RWPE2 (cell line): ENCODE measurements at regions not wholly inside any gene's neighbourhood (a gene's known extent, or its start where the extent isn't known, plus 50 kb on each side); places are given as distances from the start of the nearest gene placed in this dataset.
A peak's percentile ranks its signal among the peaks of the same experiment; 100 is the strongest.

ENCODE experiments used
- ATAC-seq: fragments of 200-7000 bp; cut with Tn5 transposase; 3 replicates; pipeline ENCODE4 v1.9.1; 2021; ENCODE audit warnings: low read depth
- DNase-seq: peaks from one replicate; pipeline ENCODE4 v3.0.0-alpha.2; 2020; ENCODE audit warnings: low spot score
- H3K27ac ChIP-seq: fragments of 450-650 bp; 2 replicates; pipeline ENCODE4 v1.5.1; 2017; ENCODE audit warnings: mild to moderate bottlenecking; ENCODE audit not compliant: poor library complexity, severe bottlenecking
- H3K27me3 ChIP-seq: fragments of 250-450 bp; sonication (Bioruptor Pico); 2 replicates; pipeline ENCODE4 v1.5.1; 2021; ENCODE audit warnings: mild to moderate bottlenecking, moderate library complexity; ENCODE audit not compliant: insufficient read depth, poor library complexity, severe bottlenecking
- H3K36me3 ChIP-seq: fragments of 250-450 bp; sonication (Bioruptor Pico); 2 replicates; pipeline ENCODE4 v1.5.1; 2020; ENCODE audit warnings: low read depth, mild to moderate bottlenecking, moderate library complexity
- H3K4me1 ChIP-seq: fragments of 250-450 bp; sonication (Bioruptor Pico); 2 replicates; pipeline ENCODE4 v1.5.1; 2021; ENCODE audit warnings: mild to moderate bottlenecking, moderate library complexity; ENCODE audit not compliant: insufficient read depth, poor library complexity, severe bottlenecking
- H3K4me3 ChIP-seq: fragments of 250-450 bp; sonication (Bioruptor Pico); 2 replicates; pipeline ENCODE4 v1.5.1; 2021; ENCODE audit warnings: mild to moderate bottlenecking, moderate library complexity; ENCODE audit not compliant: severe bottlenecking
- H3K9me3 ChIP-seq: fragments of 250-450 bp; sonication (Bioruptor Pico); 2 replicates; pipeline ENCODE4 v1.5.1; 2021; ENCODE audit warnings: mild to moderate bottlenecking, moderate library complexity; ENCODE audit not compliant: severe bottlenecking
- CTCF ChIP-seq: fragments of 450-650 bp; IDR thresholded peaks from one replicate; pipeline ENCODE4 v1.5.1; 2017; ENCODE audit warnings: mild to moderate bottlenecking, moderate library complexity; ENCODE audit not compliant: poor library complexity, severe bottlenecking

- Histone ChIP-seq H3K36me3 (no peaks in the 10 kb centered on the region), H3K27me3 (no peaks in the 10 kb centered on the region), H3K4me3 (no peak overlapping the region), H3K4me1 (no peaks in the 10 kb centered on the region), H3K27ac (no peak overlapping the region), H3K9me3 (no peaks in the 10 kb centered on the region)
- ATAC-seq (peak; percentile 88), DNase-seq (peak; percentile 17)
- no peak for TF ChIP-seq CTCF
These were observed 87.7 kb upstream of the LRP1B start for GRCh38 chr2:142218471-142218870.

GRCh38 chr2:142217804-142218203, 87.0 kb upstream of the LRP1B start:
- no peak for DNase-seq
- no peak for TF ChIP-seq CTCF
- ATAC-seq: no peak; the same call in 2 of the 3 replicates
- Histone ChIP-seq H3K4me1 (no peaks in the 10 kb centered on the region), H3K9me3 (no peaks in the 10 kb centered on the region), H3K27me3 (no peaks in the 10 kb centered on the region), H3K36me3 (no peaks in the 10 kb centered on the region), H3K27ac (no peak overlapping the region), H3K4me3 (no peak overlapping the region)

DNA sequence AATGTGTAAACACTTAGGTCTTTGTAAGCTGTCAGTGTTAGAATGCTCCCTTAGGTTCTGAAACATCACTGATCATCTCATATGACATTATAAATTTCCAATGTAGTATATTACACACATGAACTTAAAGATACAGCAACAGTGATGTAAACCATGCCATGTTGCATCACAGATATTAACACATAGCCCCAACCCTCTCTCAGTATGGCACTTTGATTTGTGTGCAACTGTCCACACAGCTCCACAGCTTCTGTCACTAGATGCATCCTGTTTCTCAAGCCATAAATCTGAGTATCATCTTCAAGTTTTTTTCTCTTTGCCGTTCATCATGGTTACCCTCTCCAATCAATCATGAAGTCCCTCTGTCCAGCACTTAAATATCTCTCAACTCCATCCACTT, 69.2 kb upstream of the LRP1B start:
- no peak for TF ChIP-seq CTCF
- Histone ChIP-seq H3K9me3 (no peaks in the 10 kb centered on the region), H3K27ac (no peak overlapping the region), H3K4me3 (no peak overlapping the region), H3K27me3 (no peaks in the 10 kb centered on the region), H3K4me1 (no peaks in the 10 kb centered on the region), H3K36me3 (no peaks in the 10 kb centered on the region)
- ATAC-seq (no peak), DNase-seq (no peak)

DNA sequence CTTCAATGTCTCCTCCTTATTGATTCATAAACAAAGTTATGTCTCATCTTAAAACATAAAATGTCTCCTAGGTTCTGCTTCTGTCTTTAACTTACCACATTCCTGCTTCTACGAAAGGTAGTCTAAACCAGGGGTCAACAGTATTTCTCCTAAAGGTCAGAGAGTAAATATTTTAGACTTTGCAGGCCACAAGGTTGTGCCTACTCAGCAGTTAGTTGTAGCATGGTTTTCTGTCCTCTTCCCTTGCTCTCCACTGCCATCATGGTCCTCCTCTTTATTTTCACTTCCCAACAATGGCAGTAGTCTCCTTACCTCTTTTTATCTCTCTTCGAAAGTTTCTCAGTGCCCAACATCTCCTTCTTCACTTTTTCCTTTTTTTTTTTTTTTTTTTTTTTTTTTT, 68.3 kb upstream of the LRP1B start:
- Histone ChIP-seq H3K9me3 (no peaks in the 10 kb centered on the region), H3K36me3 (no peaks in the 10 kb centered on the region)
- no peak for TF ChIP-seq CTCF

DNA sequence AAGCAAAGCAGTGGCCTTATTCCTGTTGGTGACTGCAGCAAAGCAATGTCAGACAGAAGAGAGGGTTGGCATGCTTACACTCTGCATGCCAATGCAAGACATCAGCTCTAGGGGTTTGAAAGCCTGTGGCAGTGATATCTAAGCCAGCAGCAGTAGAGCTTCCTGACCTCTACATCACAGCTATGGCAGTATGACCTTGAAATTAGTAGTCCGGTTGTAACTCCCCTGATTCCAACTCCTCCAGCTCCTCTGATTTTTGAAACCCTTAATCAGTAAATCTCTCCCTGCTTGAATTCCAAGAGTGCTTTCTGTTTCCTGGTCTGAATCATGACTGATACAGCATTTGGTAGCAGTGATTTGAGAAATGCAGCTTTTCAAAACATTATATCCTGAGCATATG, 60.0 kb upstream of the LRP1B start:
- ATAC-seq (no peak), DNase-seq (no peak)
- no peak for TF ChIP-seq CTCF
- H3K4me3 ChIP-seq: no peak overlapping the region
- no peak overlapping the region for H3K27ac ChIP-seq
- no peaks in the 10 kb centered on the region for H3K36me3 ChIP-seq
- H3K4me1 ChIP-seq: peaks cover 5% of the 10 kb centered on the region
- H3K9me3 ChIP-seq: no peaks in the 10 kb centered on the region
- no peaks in the 10 kb centered on the region for H3K27me3 ChIP-seq

More for the DNA sequence above, 68.3 kb upstream of the LRP1B start:
- ATAC-seq (no peak), DNase-seq (no peak)
- H3K27me3 ChIP-seq: no peaks in the 10 kb centered on the region
- H3K4me1 ChIP-seq: no peaks in the 10 kb centered on the region
- H3K4me3 ChIP-seq: no peak overlapping the region
- H3K27ac ChIP-seq: no peak overlapping the region
